HG03108 (cell line): ENCODE measurements at regions not wholly inside any gene's neighbourhood (a gene's known extent, or its start where the extent isn't known, plus 50 kb on each side); places are given as distances from the start of the nearest gene placed in this dataset.

Experiments used
- ATAC-seq: cut with Tn5 transposase; IDR thresholded peaks from one replicate; pipeline ENCODE4 v1.9.1; 2021; ENCODE audit warnings: moderate library complexity; ENCODE audit not compliant: unreplicated experiment

DNA sequence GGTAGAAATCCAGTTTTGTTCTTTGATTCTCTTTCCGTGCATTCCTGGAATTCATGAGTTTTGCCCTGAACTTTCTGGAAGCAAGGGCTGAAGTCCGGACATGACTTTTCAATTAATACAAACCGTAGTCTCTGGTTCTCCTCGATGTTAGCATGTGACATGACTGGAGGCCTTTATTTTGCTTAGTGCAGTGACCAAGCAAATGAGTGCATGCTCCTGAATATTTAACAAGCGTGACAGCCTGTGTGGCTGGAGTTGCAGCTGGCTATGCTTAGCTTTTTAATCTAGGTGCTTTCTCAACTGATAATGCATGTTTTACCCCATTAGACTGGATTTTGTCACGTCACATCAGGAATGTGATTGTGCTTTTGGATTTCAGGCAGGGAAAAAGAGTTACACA lies 302.1 kb downstream of the MAP2K6 start:
- ATAC-seq = no peak

- no peak for ATAC-seq
Measured at GRCh38 chr17:69717214-69717613, 302.7 kb downstream of the MAP2K6 start.

DNA sequence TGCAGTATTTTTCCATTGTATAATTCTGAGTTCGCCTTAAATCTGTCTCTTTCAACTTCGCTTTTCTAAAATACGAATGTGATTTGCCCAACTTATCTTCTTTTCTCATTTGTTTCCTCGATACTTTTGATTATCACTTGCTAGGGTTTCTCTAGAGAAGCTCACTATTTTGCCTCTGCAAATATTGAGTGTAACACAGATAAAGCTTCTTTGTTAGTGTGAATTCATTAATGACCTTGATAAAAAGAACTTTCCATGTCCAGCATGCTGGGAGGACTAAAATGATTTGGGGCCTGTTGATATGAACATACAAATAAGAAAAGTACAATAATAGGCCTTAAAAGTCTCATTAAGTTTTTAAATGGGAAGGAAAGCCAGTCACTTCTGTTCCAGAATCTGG lies 303.3 kb downstream of the MAP2K6 start:
- ATAC-seq = no peak

- no peak for ATAC-seq
Measured at GRCh38 chr17:69719474-69720048, 305.1 kb downstream of the MAP2K6 start.

- no peak for ATAC-seq
Measured at GRCh38 chr17:69722518-69722917, 308.0 kb downstream of the MAP2K6 start.

- ATAC-seq = no peak
Measured at GRCh38 chr17:69723316-69723715, 308.8 kb downstream of the MAP2K6 start.

DNA sequence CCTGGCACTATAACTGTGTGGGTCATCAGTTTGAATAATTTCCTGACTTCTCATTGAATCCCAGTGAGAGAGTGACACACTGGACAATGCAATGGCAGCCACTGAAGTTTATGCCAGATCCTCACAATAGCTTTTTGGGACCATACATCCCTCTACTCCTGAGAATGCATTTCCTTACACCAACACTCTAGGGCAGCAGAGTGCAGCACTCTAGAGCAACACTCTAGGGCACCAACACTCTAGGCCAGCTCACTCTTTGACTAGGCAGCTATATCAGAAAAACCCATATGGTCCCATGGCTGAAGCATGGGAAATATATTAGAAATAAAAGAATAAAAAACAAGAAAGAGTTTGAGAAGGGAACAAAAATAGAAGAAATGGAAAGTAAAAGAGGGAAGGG lies 309.2 kb downstream of the MAP2K6 start:
- ATAC-seq = no peak

DNA sequence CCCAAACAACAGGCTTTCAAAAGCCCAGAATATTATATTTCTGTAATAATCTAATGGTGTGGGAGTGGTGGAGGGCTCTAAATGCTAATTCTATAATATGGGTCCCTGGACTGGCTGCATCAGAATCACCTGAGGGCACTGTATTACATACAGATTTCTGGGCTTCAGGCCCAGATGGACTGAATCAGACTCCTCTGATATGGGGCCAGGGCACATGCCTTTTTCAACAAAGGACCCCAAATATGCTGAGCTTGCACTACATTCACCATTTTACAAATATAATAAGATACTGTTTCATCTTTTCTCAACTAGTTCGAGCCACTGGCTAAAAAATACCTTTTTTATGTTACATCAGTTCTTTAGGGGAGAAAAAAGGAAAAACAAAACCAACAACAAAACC lies 309.7 kb downstream of the MAP2K6 start:
- ATAC-seq = no peak

DNA sequence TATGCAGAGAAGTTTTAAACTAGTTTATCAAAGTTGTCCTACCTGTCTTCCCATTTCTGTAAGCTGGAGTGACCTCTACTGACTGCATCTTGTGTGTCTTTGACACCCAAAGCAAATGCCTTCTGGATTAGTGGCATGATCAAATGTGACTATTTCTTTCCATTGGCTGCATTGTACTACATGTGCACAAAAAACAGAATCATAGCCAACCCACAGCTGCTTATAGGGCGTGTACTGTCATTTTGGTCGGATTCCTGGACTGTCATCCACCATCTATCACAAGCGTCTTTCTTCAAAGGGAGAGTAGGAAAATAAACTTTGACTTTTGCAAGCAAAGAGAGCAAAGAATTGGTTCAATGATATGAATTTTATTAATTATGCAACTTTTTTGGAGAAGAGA lies 310.6 kb downstream of the MAP2K6 start:
- ATAC-seq = no peak

DNA sequence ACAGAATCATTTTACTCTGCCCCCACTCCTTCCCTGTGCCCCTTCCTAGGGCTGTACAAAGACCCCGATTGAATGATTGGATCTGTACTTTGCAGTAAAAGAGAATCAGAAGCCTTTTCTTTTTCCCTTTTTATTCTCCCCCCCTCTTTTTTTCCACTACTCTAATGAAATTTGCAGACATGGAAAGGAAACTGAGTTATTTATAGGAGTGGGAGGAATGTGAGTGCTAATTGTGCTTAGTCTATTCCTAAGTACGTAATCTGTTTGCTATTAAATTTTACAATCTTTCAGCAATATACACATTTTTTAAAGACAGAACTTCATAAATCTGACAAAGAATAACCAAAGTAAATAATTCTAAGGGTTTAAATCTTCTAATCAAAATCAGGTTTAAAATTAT lies 314.3 kb downstream of the MAP2K6 start:
- no peak for ATAC-seq

GRCh38 chr17:69729944-69730343 lies 315.4 kb downstream of the MAP2K6 start:
- no peak for ATAC-seq

- ATAC-seq = no peak
Measured at GRCh38 chr17:69732272-69732918, 317.9 kb downstream of the MAP2K6 start.

GRCh38 chr17:69733171-69734012 lies 318.9 kb downstream of the MAP2K6 start:
- no peak for ATAC-seq

DNA sequence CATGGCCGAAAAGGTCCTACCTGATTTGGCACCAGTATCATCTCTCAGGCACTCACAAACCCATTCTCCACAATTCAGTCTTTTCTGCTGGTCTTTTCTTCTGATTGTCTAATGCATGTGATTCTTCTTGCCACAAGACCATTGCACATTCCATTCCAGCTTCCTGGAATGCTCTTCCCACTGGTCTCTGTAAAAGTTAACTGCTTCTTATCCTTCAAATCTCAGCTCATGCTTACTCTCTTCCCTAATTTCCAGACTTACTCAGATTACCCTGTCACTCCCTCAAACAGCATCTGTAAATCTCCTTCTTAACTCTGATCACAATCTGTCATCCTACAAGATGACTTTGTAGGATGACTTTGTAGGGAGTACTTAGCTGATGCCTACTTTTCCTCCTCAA lies 320.2 kb downstream of the MAP2K6 start:
- ATAC-seq = no peak

DNA sequence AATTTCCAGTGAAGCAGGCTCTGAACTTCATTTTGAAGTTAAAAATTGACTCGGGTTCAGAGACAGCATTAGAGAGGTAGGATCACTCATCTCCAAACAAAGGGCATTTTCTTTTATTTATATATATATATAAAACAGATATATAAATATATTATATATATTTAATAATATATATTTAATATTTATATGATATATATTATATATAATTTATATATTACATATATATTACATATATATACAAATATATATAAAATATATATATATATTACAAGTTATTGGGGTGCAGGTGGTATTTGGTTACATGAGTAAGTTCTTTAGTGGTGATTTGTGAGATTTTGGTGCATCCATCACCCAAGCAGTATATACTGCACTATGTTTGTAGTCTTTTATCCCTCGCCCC lies 320.8 kb downstream of the MAP2K6 start:
- ATAC-seq = no peak

DNA sequence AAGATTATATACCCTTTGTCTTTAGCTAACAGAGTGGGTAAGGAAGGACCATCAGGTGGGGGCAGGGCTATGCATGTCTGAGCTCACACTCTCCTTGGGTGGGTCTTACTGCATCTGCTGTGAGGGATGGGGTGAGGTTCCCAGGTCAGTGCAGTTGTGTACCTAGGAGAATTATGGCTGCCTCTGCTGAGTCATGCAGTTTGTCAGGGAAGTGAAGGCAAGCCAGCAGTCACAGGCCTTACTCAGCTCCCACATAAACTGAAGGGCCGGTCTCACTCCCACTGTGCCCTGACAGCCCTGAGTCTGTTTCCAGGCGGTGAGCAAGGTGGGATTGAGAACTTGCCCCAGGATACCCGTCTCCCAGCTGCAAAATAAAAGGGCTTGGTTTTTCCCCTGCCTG lies 328.6 kb downstream of the MAP2K6 start:
- no peak for ATAC-seq

DNA sequence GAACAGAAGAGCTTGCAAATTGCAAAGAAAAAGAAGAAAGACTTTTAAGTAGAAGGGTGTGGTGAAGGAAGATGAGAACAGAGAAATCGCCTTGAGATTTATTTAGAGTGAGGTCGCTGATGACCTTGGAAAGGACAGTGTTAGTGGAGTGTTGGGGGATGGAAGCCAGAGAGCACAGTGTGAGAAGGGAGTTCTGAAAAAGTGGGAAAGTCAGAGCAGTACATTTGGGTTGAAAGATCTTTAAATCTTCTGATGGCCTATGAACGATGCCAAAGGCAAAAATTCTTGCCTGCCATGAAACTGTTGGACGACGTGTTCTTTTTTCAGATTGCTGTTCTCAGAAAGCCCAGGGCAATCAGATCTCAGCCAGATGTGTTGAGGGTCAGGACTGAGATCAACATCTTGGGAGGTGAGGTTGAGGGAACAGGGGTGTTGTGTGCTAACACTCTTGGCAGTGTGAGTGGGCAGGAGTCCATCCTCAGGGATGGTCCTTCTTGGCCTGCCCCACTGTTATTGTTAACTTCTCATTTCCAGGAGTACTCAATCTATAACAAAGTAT lies 330.1 kb downstream of the MAP2K6 start:
- ATAC-seq = no peak

- ATAC-seq = no peak
Measured at GRCh38 chr17:69749911-69750310, 325.1 kb upstream of the KCNJ16 start.

GRCh38 chr17:69757688-69758430 lies 317.2 kb upstream of the KCNJ16 start:
- no peak for ATAC-seq

- ATAC-seq = no peak
Measured at GRCh38 chr17:69760562-69760961, 314.5 kb upstream of the KCNJ16 start.

- ATAC-seq = no peak
Measured at GRCh38 chr17:69761011-69761410, 314.0 kb upstream of the KCNJ16 start.
